ENCODE measurements at regions not wholly inside any gene's neighbourhood (a gene's known extent, or its start where the extent isn't known, plus 50 kb on each side); places are given as distances from the start of the nearest gene placed in this dataset.

DNA sequence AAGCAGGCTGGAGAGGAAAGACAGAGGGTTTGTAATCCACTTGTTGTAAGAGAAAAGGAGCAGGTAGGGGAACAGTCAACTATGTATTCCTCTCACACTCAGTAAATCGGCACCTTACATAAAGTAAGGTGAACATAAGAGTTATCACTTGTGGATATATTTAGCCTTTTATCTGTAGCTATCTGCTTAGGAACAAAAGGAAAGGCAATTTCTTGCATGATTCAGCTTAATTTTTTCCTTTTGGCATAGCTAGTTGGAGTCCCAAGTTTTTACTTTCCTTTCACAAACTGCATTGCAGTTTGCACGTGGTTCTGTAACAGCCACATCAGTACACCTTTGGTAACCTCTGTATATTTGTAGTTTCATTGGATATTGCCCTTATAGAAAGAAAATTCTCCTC, 250.9 kb upstream of the PIK3R1 start:
- Mint-ChIP-seq H3K9me3 (no peaks in the 10 kb centered on the region), H3K4me1 (ENCODE audit: low read depth) (no peaks in the 10 kb centered on the region), H3K27ac (no peak overlapping the region), H3K27me3 (peaks cover 2% of the 10 kb centered on the region), H3K36me3 (ENCODE audit: low read depth) (no peaks in the 10 kb centered on the region), H3K4me3 (no peak overlapping the region)
- DNase-seq (no peak), ATAC-seq (no peak)
- POLR2A ChIA-PET, result no interaction called here
- TF ChIP-seq CTCF (IDR thresholded peaks at IDR 0.05), result no peak
- CTCF ChIA-PET, result no interaction called here
- intact Hi-C loops (cut with micrococcal nuclease), result no loop called here

GRCh38 chr5:67963789-67964519, 251.6 kb upstream of the PIK3R1 start:
- no peaks in the 10 kb centered on the region for H3K4me1 Mint-ChIP-seq (ENCODE audit: low read depth)
- ATAC-seq, result no peak
- H3K4me3 Mint-ChIP-seq, result no peak overlapping the region
- H3K9me3 Mint-ChIP-seq, result no peaks in the 10 kb centered on the region
- ChIA-PET POLR2A (no interaction called here), CTCF (no interaction called here)
- no peaks in the 10 kb centered on the region for H3K36me3 Mint-ChIP-seq (ENCODE audit: low read depth)
- H3K27me3 Mint-ChIP-seq, result peaks cover 2% of the 10 kb centered on the region
- intact Hi-C loops (cut with micrococcal nuclease), result no loop called here
- no peak overlapping the region for H3K27ac Mint-ChIP-seq
- DNase-seq, result no peak
- TF ChIP-seq CTCF (IDR thresholded peaks at IDR 0.05), result no peak

DNA sequence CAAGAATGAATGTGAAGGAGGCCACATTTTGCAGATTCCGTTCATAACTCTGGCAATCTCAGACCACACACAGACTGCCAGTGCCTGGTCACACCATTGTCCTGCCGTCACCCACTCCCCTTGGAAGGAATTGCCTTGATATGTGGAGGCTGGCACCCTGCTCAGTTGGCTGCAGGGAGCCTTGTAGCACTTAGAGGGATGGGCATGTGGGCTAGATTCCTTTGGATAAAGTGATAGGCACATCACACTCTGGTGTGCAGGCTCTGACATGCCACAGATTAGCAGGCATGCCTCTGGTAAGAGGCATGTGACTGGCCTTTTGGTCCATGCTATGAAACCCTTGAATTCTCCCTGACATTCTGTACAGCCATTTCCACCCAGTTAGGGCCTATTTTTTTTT, 254.6 kb upstream of the PIK3R1 start:
- intact Hi-C loops (cut with micrococcal nuclease), result no loop called here
- Mint-ChIP-seq H3K4me3 (no peak overlapping the region), H3K9me3 (no peaks in the 10 kb centered on the region), H3K36me3 (ENCODE audit: low read depth) (no peaks in the 10 kb centered on the region), H3K27me3 (peaks cover 4% of the 10 kb centered on the region), H3K27ac (no peak overlapping the region), H3K4me1 (ENCODE audit: low read depth) (no peaks in the 10 kb centered on the region)
- POLR2A ChIA-PET, result no interaction called here
- no peak for TF ChIP-seq CTCF (IDR thresholded peaks at IDR 0.05)
- ATAC-seq (no peak), DNase-seq (no peak)
- CTCF ChIA-PET, result no interaction called here

DNA sequence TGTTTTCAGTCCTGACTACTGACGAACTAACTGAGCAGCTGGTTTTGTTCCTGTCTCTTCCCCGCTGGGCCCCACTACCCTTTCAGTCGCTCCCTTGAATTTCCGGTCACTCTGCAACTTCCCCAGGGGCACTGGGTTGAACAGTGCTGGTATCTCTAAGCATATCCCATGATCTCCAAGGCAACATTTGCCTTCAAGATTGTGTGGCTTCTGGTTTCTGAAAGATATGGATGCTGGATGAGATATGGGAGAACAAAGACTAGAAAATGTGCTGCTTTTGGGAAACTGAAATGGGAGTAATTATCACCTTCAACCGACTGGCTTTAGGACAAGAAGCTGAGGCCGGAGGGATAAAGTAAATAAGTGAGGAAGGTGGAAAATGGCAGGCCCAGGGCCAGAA, 258.2 kb upstream of the PIK3R1 start:
- no peak for TF ChIP-seq CTCF (IDR thresholded peaks at IDR 0.05)
- ATAC-seq (no peak), DNase-seq (no peak)
- intact Hi-C loops (cut with micrococcal nuclease), result no loop called here
- Mint-ChIP-seq H3K36me3 (ENCODE audit: low read depth) (no peaks in the 10 kb centered on the region), H3K4me1 (ENCODE audit: low read depth) (no peaks in the 10 kb centered on the region), H3K4me3 (no peak overlapping the region), H3K27ac (no peak overlapping the region), H3K9me3 (no peaks in the 10 kb centered on the region), H3K27me3 (peaks cover 3% of the 10 kb centered on the region)
- ChIA-PET POLR2A (no interaction called here), CTCF (interaction anchor here (1.0 kb wide), 1 partner anchor 711 kb away, joined by 3 read pairs; no protein-coding TSS in a partner anchor)

- ChIA-PET CTCF (no interaction called here), POLR2A (no interaction called here)
- H3K4me3 Mint-ChIP-seq, result no peak overlapping the region
- no peak for ATAC-seq
- TF ChIP-seq CTCF (IDR thresholded peaks at IDR 0.05), result no peak
- no peak for DNase-seq
- H3K36me3 Mint-ChIP-seq (ENCODE audit: low read depth), result no peaks in the 10 kb centered on the region
- H3K4me1 Mint-ChIP-seq (ENCODE audit: low read depth), result no peaks in the 10 kb centered on the region
- no peak overlapping the region for H3K27ac Mint-ChIP-seq
- intact Hi-C loops (cut with micrococcal nuclease), result no loop called here
- H3K9me3 Mint-ChIP-seq, result no peaks in the 10 kb centered on the region
- peaks cover 3% of the 10 kb centered on the region for H3K27me3 Mint-ChIP-seq
Observed at GRCh38 chr5:67954351-67954750, 261.2 kb upstream of the PIK3R1 start.
